GM21825 (cell line): ENCODE measurements at regions not wholly inside any gene's neighbourhood (a gene's known extent, or its start where the extent isn't known, plus 50 kb on each side); places are given as distances from the start of the nearest gene placed in this dataset.

Experiments
- ATAC-seq: cut with Tn5 transposase; IDR thresholded peaks from one replicate; pipeline ENCODE4 v1.9.1; 2021; ENCODE audit warnings: mild to moderate bottlenecking, moderate library complexity; ENCODE audit not compliant: unreplicated experiment

- no peak for ATAC-seq
Measured at GRCh38 chr2:59711121-59711520, 842.3 kb downstream of the BCL11A start.

- ATAC-seq = no peak
Measured at GRCh38 chr2:59706729-59707128, 846.7 kb downstream of the BCL11A start.

- ATAC-seq = no peak
Measured at GRCh38 chr2:59703796-59704195, 849.7 kb downstream of the BCL11A start.

GRCh38 chr2:59702026-59702425, 851.4 kb downstream of the BCL11A start:
- no peak for ATAC-seq

GRCh38 chr2:59701271-59701994, 852.0 kb downstream of the BCL11A start:
- no peak for ATAC-seq

GRCh38 chr2:59694176-59694575, 859.3 kb downstream of the BCL11A start:
- ATAC-seq = no peak

- no peak for ATAC-seq
Measured at GRCh38 chr2:59693231-59693959, 860.1 kb downstream of the BCL11A start.

GRCh38 chr2:59691518-59692190, 861.8 kb downstream of the BCL11A start:
- no peak for ATAC-seq

- ATAC-seq = no peak
Measured at GRCh38 chr2:59690849-59691248, 862.6 kb downstream of the BCL11A start.

GRCh38 chr2:59684771-59685166, 868.7 kb downstream of the BCL11A start:
- ATAC-seq = no peak

- ATAC-seq = no peak
Measured at GRCh38 chr2:59684116-59684770, 869.2 kb downstream of the BCL11A start.

GRCh38 chr2:59680863-59681262, 872.6 kb downstream of the BCL11A start:
- no peak for ATAC-seq

GRCh38 chr2:59677158-59677557, 876.3 kb downstream of the BCL11A start:
- ATAC-seq = no peak

- ATAC-seq = no peak
Measured at GRCh38 chr2:59674100-59674499, 879.4 kb downstream of the BCL11A start.

GRCh38 chr2:59665021-59665420, 888.4 kb downstream of the BCL11A start:
- no peak for ATAC-seq

GRCh38 chr2:59662127-59662861, 891.2 kb downstream of the BCL11A start:
- no peak for ATAC-seq

GRCh38 chr2:59660262-59660661, 893.2 kb downstream of the BCL11A start:
- ATAC-seq = no peak

GRCh38 chr2:59658906-59659635, 894.4 kb downstream of the BCL11A start:
- ATAC-seq = no peak

- ATAC-seq = no peak
Measured at GRCh38 chr2:59655809-59656208, 897.6 kb downstream of the BCL11A start.

GRCh38 chr2:59654710-59655109, 898.7 kb downstream of the BCL11A start:
- no peak for ATAC-seq
